ENCODE measurements at regions not wholly inside any gene's neighbourhood (a gene's known extent, or its start where the extent isn't known, plus 50 kb on each side); places are given as distances from the start of the nearest gene placed in this dataset.
"Not testable (repeated sequence)": the region's sequence is repeated elsewhere in the genome, so short reads cannot be mapped to it uniquely, and the experiment has no call there.

DNA sequence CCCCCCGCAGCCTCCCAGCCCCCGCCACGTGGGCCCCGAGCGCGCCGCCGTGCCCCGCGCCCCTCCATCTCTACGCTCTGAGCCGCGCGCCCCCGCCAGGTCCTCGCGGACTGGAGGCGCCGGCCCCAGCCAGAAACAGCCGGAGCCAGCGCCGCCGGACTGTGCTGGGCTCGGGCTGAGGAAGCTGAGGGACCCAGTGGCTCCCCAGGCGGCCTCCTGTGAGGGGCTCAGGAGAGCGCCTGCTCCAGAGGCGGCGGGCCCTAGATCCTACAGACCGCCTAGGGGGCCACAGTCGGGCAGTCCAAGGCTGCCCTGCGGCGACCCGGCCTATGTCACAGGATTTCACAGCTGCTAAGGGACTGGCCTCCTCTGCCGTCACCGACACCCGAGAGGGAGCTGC lies 82.1 kb downstream of the NENF start:
- Histone ChIP-seq H3K9me3 (ENCODE audit: control insufficient read depth in 4 of 4, insufficient read depth in 3 of 4, low read length in 3 of 4) (no peaks in the 10 kb centered on the region), H3K27ac (ENCODE audit: low read depth in 1 of 2, low read length in 1 of 2) (no peak overlapping the region), H3K4me1 (ENCODE audit: control insufficient read depth in 5 of 5, insufficient read depth in 5 of 5, low read length in 5 of 5) (peaks cover 0 to 13% (median 8%) of the 10 kb centered on the region in 5 donors), H3K27me3 (ENCODE audit: control insufficient read depth in 3 of 3, insufficient read depth in 3 of 3, low read length in 2 of 3) (peaks cover 0 to 47% (median 8%) of the 10 kb centered on the region in 3 donors), H3K36me3 (ENCODE audit: control insufficient read depth in 4 of 4, insufficient read depth in 4 of 4, low read length in 4 of 4) (no peaks in the 10 kb centered on the region), H3K9ac (ENCODE audit: insufficient read depth in 1 of 2, low read length in 2 of 2) (peak overlapping the region in 1 of 2 donors; percentile 11), H3K4me3 (no peak overlapping the region)
- DNase-seq (peak; percentile 66 to 82 (median 69)), ATAC-seq (ENCODE audit: insufficient read depth, low FRiP score) (peak; percentile 29)
- 6 to 21% methylated on average over 30 to 36 of the region's 36 CpGs for whole genome bisulfite sequencing, 2 donors
- TF ChIP-seq, protein P1, sequence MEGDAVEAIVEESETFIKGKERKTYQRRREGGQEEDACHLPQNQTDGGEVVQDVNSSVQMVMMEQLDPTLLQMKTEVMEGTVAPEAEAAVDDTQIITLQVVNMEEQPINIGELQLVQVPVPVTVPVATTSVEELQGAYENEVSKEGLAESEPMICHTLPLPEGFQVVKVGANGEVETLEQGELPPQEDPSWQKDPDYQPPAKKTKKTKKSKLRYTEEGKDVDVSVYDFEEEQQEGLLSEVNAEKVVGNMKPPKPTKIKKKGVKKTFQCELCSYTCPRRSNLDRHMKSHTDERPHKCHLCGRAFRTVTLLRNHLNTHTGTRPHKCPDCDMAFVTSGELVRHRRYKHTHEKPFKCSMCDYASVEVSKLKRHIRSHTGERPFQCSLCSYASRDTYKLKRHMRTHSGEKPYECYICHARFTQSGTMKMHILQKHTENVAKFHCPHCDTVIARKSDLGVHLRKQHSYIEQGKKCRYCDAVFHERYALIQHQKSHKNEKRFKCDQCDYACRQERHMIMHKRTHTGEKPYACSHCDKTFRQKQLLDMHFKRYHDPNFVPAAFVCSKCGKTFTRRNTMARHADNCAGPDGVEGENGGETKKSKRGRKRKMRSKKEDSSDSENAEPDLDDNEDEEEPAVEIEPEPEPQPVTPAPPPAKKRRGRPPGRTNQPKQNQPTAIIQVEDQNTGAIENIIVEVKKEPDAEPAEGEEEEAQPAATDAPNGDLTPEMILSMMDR (IDR thresholded peaks at IDR 0.05; ENCODE audit: control extremely low read depth, extremely low read depth), result no peak

DNA sequence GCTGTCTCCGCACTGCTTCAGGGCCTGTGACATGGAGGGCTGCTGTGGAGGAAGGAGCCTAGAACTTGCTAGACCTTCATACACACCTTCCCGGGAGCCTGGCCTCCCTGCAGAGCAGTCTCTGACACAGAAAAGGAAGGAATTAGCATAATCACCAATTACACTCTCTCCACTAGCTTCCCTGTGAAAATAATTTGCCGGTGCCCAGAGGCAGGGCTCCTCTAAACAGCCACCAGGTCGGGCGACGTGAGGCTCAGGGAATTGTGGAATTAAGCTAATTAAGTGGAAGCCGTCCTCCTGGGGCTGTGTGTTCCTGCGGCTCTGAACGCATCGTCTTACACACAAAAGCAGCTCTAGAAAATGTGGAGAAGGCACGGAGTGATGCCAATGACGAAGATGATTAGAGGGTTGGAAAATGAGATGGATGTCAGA lies 82.6 kb downstream of the NENF start:
- 70 to 72% methylated on average over 12 of the region's 12 CpGs for WGBS, 2 donors
- no peak overlapping the region for H3K4me3 ChIP-seq
- H3K36me3 ChIP-seq (ENCODE audit: control insufficient read depth in 4 of 4, insufficient read depth in 4 of 4, low read length in 4 of 4), result no peaks in the 10 kb centered on the region
- no peaks in the 10 kb centered on the region for H3K9me3 ChIP-seq (ENCODE audit: control insufficient read depth in 4 of 4, insufficient read depth in 3 of 4, low read length in 3 of 4)
- H3K9ac ChIP-seq (ENCODE audit: insufficient read depth in 1 of 2, low read length in 2 of 2), result no peak overlapping the region
- H3K27ac ChIP-seq (ENCODE audit: low read depth in 1 of 2, low read length in 1 of 2), result no peak overlapping the region
- peaks cover 0 to 47% (median 8%) of the 10 kb centered on the region in 3 donors for H3K27me3 ChIP-seq (ENCODE audit: control insufficient read depth in 3 of 3, insufficient read depth in 3 of 3, low read length in 2 of 3)
- peak in 2 of 3 donors; percentile 8 to 17 for DNase-seq
- TF ChIP-seq, protein P1 (IDR thresholded peaks at IDR 0.05; ENCODE audit: control extremely low read depth, extremely low read depth), result no peak
- no peak for ATAC-seq (ENCODE audit: insufficient read depth, low FRiP score)
- peaks cover 0 to 13% (median 8%) of the 10 kb centered on the region in 5 donors for H3K4me1 ChIP-seq (ENCODE audit: control insufficient read depth in 5 of 5, insufficient read depth in 5 of 5, low read length in 5 of 5)

DNA sequence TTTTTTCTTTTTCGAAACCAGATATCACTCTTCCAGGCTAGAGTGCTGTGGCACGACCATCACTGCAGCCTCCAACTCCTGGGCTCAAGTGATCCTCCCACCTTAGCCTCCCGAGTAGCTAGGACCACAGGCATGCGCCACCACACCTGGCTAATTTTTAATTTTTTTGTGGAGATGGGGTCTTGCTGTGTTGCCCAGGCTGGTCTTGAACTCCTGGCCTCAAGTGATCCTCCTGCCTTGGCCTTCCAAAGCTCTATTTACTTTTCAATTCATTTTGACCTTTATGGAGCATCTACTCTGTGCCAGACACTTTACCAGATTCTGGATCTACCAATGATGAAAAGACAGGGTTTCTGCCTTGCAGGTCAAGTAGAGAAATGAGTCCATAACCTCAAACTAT lies 83.3 kb downstream of the NENF start:
- H3K4me3 ChIP-seq; H3K27ac ChIP-seq (ENCODE audit: low read depth in 1 of 2, low read length in 1 of 2); DNase-seq; ATAC-seq (ENCODE audit: insufficient read depth, low FRiP score); H3K36me3 ChIP-seq (ENCODE audit: control insufficient read depth in 4 of 4, insufficient read depth in 4 of 4, low read length in 4 of 4); H3K9me3 ChIP-seq (ENCODE audit: control insufficient read depth in 4 of 4, insufficient read depth in 3 of 4, low read length in 3 of 4); H3K9ac ChIP-seq (ENCODE audit: insufficient read depth in 1 of 2, low read length in 2 of 2): not testable (repeated sequence)
- peaks cover 0 to 13% (median 8%) of the 10 kb centered on the region in 5 donors for H3K4me1 ChIP-seq (ENCODE audit: control insufficient read depth in 5 of 5, insufficient read depth in 5 of 5, low read length in 5 of 5)
- WGBS, 2 donors, result 92 to 96% methylated on average over 4 of the region's 4 CpGs
- peaks cover 0 to 44% (median 8%) of the 10 kb centered on the region in 3 donors for H3K27me3 ChIP-seq (ENCODE audit: control insufficient read depth in 3 of 3, insufficient read depth in 3 of 3, low read length in 2 of 3)

DNA sequence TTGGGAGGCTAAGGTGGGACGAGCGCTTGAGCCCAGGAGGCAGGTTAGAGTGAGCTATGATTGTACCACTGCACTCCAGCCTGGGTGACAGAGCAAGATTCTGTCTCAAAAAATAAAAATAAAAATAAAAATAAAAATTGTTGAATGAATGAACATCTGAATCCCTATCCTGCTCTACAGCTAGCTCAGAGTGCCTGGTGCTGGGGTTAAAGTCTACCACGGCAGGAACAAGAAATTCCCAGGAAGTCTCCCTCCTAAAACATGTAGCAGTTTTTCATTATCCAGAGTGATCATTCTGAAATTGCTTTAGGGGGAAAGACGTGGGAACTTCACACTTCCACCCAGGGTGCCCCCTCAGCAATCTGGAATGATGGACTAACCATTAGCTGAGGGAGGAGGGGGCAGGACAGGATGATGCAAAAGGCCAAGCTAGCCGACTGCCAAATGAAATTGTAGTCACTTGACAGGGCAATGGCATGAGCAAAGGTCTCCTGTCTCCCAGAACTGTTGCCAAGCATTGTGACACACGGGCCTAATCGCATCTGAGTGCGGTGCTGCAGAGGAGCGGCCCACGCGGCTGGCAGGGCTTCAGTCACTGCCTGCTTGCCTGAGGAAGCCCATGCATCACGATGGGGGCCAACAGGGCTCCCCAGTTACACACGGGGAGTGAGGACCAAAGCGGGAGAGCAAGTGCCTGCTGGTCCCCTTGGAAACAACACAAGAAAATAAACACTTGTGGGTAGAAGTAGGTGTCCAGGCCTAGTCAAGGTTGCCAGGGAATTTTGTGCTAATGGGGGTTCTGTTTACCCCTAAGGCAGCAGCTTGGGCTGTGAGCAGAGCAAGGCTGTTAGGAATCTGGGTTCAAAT lies 85.7 kb downstream of the NENF start:
- Histone ChIP-seq H3K9ac (ENCODE audit: insufficient read depth in 1 of 2, low read length in 2 of 2) (no peak overlapping the region), H3K27ac (ENCODE audit: low read depth in 1 of 2, low read length in 1 of 2) (peak overlapping the region in 1 of 2 donors; percentile 59), H3K9me3 (ENCODE audit: control insufficient read depth in 4 of 4, insufficient read depth in 3 of 4, low read length in 3 of 4) (no peaks in the 10 kb centered on the region), H3K27me3 (ENCODE audit: control insufficient read depth in 3 of 3, insufficient read depth in 3 of 3, low read length in 2 of 3) (peaks cover 0 to 22% (median 8%) of the 10 kb centered on the region in 3 donors), H3K4me1 (ENCODE audit: control insufficient read depth in 5 of 5, insufficient read depth in 5 of 5, low read length in 5 of 5) (peaks cover 0 to 13% (median 8%) of the 10 kb centered on the region in 5 donors), H3K4me3 (no peak overlapping the region), H3K36me3 (ENCODE audit: control insufficient read depth in 4 of 4, insufficient read depth in 4 of 4, low read length in 4 of 4) (no peaks in the 10 kb centered on the region)
- TF ChIP-seq, protein P1 (IDR thresholded peaks at IDR 0.05; ENCODE audit: control extremely low read depth, extremely low read depth), result no peak
- peak; percentile 61 for ATAC-seq (ENCODE audit: insufficient read depth, low FRiP score)
- peak; percentile 63 to 73 (median 66) for DNase-seq
- WGBS, 2 donors, result 53 to 71% methylated on average over 14 of the region's 14 CpGs

Measured in lung (tissue), 11 donors.